Adrenal gland (tissue), 5 donors: ENCODE measurements at regions not wholly inside any gene's neighbourhood (a gene's known extent, or its start where the extent isn't known, plus 50 kb on each side); places are given as distances from the start of the nearest gene placed in this dataset.

Experiments used
- POLR2A ChIP-seq, 2 donors: fragments of 450-650 bp; IDR thresholded peaks; one replicate each; pipeline ENCODE4 v1.6.1; 2017; ENCODE audit warnings: antibody characterized with exemption in 2 of 2, mild to moderate bottlenecking in 2 of 2, moderate library complexity in 1 of 2
- TF ChIP-seq, protein P1 (sequence below), 6 experiments: fragments of 450-650 bp in 4 of 6; fragments of 200-600 bp in 2 of 6; sonication (generic) in 1 of 6; IDR thresholded peaks; 1 replicate in 5 of 6; 2 replicates in 1 of 6; pipeline versions ENCODE4 v1.5.1 to v1.8.0; 2016 to 2021; ENCODE audit warnings: antibody characterized with exemption in 6 of 6, mild to moderate bottlenecking in 2 of 6, moderate library complexity in 1 of 6
- donor health status: DM: no; HTN: no; CAD: no.

DNA sequence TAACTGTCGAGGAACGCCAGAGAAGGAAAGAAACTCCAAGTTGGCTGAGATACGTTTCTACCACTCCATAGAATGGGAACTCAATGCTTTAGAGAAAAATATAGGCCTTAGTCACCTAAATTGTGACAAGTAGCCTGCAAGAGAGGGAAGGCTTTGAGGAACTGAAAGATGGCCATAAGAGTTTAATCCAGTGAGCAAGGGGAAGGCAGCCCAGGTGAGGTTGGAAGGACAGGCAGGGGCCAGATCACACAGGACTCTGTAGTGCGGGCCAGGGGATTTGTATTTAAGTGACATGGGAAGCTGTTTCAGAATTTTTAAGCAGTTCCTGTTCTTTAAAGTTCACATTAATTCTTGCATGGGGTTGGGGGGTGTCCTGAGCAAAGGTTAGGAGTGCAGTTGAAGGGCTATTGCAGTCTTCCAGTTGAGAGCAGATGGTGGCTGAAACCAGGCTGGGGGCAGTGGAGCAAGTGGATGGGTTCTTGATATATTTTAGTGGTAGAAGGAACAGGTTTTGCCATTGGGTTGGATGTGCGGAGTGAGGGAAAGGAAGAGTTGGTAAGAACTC lies 138.9 kb upstream of the PELI1 start:
- TF ChIP-seq, protein P1, sequence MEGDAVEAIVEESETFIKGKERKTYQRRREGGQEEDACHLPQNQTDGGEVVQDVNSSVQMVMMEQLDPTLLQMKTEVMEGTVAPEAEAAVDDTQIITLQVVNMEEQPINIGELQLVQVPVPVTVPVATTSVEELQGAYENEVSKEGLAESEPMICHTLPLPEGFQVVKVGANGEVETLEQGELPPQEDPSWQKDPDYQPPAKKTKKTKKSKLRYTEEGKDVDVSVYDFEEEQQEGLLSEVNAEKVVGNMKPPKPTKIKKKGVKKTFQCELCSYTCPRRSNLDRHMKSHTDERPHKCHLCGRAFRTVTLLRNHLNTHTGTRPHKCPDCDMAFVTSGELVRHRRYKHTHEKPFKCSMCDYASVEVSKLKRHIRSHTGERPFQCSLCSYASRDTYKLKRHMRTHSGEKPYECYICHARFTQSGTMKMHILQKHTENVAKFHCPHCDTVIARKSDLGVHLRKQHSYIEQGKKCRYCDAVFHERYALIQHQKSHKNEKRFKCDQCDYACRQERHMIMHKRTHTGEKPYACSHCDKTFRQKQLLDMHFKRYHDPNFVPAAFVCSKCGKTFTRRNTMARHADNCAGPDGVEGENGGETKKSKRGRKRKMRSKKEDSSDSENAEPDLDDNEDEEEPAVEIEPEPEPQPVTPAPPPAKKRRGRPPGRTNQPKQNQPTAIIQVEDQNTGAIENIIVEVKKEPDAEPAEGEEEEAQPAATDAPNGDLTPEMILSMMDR (IDR thresholded peaks at IDR 0.05): no peak
- no peak for TF ChIP-seq POLR2A (IDR thresholded peaks at IDR 0.05)
